ENCODE measurements at regions not wholly inside any gene's neighbourhood (a gene's known extent, or its start where the extent isn't known, plus 50 kb on each side); places are given as distances from the start of the nearest gene placed in this dataset.
"Not testable (repeated sequence)": the region's sequence is repeated elsewhere in the genome, so short reads cannot be mapped to it uniquely, and the experiment has no call there.

DNA sequence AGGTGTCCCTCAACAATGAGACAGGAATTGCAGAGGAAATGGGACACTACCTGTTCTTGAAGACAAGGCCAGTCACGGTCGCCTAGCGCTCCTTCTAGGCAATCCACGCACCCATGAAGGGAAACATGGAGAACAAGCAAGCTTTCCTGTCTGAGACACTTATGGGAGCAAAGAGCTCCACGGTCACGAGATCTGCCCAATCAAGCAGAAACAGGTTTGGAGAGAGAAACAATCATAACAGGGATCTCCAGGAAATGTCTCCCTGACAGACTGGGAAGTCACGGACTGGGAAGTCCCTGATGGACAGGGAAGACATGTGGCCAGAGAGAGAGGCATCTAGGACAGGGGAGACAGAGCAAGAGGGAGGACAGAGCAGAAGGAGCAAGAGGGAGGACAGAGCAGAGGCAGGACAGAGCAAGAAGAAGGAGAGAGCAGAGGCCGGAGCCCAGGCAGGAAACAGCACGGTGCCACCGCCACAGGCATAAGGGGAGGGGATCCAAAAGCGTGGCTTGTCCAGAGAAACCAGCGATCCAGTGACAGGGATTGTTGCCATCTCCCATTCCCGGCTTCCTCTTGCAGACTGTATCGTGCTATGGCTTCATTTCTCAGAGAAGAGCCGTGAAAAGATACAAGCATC, 167.8 kb upstream of the ZNF337 start:
- no peak for TF ChIP-seq CTCF (conservative IDR thresholded peaks at IDR 0.05; ENCODE audit: low read depth, low read length)
- H3K27me3 ChIP-seq (ENCODE audit: insufficient read depth, low read depth): no peaks in the 10 kb centered on the region; the same call in 1 of the 2 replicates
- H3K27ac ChIP-seq: no peak overlapping the region
- H3K4me1 ChIP-seq (ENCODE audit: low read depth, poor library complexity, severe bottlenecking): no peaks in the 10 kb centered on the region
- no peaks in the 10 kb centered on the region for H3K36me3 ChIP-seq (ENCODE audit: insufficient read depth)
- no peaks in the 10 kb centered on the region for H4K20me1 ChIP-seq (ENCODE audit: insufficient read depth)
- no peak overlapping the region for H3K9ac ChIP-seq
- no peak overlapping the region for H3K4me3 ChIP-seq (IDR thresholded peaks at IDR 0.05; ENCODE audit: insufficient read depth, low read depth, low read length)
- H2AFZ ChIP-seq (ENCODE audit: low read depth): no peak overlapping the region
- no peak overlapping the region for H3K4me2 ChIP-seq
- no peaks in the 10 kb centered on the region for H3K79me2 ChIP-seq (ENCODE audit: insufficient read depth, low read depth)

DNA sequence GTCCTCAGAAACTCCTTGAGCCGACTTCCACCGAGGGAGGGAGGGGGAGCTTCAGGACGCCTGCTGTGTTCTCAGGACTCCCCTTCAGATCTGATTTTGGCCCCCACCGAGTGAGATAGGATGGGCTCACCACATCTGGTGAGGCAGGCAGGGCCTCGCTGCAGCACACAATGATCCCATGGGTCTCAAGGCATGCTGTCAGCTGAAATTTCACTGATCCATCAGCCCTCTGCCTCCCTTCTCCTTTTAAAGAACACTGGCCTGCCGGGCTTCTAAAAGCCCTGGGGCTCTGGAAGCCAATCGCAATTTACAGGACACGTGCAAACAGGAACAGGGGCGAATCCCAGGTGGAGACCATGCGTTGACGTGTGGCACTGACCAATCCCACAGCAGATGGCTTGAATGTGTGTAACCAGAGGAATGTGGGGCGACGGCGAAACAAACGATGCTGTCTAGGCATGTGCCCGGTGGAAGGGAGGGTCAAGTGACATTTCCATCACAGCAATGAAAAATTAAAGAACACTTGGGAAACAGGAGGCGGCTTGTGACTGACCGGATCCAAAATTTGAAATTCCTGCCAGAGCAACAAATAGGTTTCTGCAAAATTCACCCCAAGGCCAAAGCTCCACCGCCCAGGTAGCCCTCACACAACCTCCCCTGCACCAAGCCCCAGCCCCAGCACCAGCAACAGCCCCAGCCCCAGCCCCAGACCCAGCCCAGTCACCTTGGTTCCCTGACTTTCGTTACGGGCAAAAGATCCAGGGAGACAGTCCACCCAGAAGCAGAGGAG, 167.1 kb upstream of the ZNF337 start:
- Histone ChIP-seq H3K36me3 (ENCODE audit: insufficient read depth) (no peaks in the 10 kb centered on the region), H2AFZ (ENCODE audit: low read depth) (peak overlapping the region; percentile 52; the same call in 1 of the 2 replicates), H4K20me1 (ENCODE audit: insufficient read depth) (no peaks in the 10 kb centered on the region), H3K4me3 (IDR thresholded peaks at IDR 0.05; ENCODE audit: insufficient read depth, low read depth, low read length) (no peak overlapping the region), H3K4me1 (ENCODE audit: low read depth, poor library complexity, severe bottlenecking) (no peaks in the 10 kb centered on the region), H3K27me3 (ENCODE audit: insufficient read depth, low read depth) (no peaks in the 10 kb centered on the region; the same call in 1 of the 2 replicates), H3K27ac (no peak overlapping the region), H3K9ac (no peak overlapping the region; the same call in 1 of the 2 replicates), H3K79me2 (ENCODE audit: insufficient read depth, low read depth) (no peaks in the 10 kb centered on the region), H3K4me2 (peak overlapping the region; percentile 60)
- no peak for TF ChIP-seq CTCF (conservative IDR thresholded peaks at IDR 0.05; ENCODE audit: low read depth, low read length)

GRCh38 chr20:25862967-25863530, 166.4 kb upstream of the ZNF337 start:
- not testable (repeated sequence) for H3K36me3 ChIP-seq (ENCODE audit: insufficient read depth); H3K79me2 ChIP-seq (ENCODE audit: insufficient read depth, low read depth); H3K27me3 ChIP-seq (ENCODE audit: insufficient read depth, low read depth); H4K20me1 ChIP-seq (ENCODE audit: insufficient read depth); H3K4me3 ChIP-seq (IDR thresholded peaks at IDR 0.05; ENCODE audit: insufficient read depth, low read depth, low read length); H3K9ac ChIP-seq; H3K4me1 ChIP-seq (ENCODE audit: low read depth, poor library complexity, severe bottlenecking); H3K27ac ChIP-seq
- Histone ChIP-seq H3K4me2 (peak overlapping the region; percentile 60; the same call in 1 of the 2 replicates), H2AFZ (ENCODE audit: low read depth) (peak overlapping the region; percentile 52; the same call in 1 of the 2 replicates)

DNA sequence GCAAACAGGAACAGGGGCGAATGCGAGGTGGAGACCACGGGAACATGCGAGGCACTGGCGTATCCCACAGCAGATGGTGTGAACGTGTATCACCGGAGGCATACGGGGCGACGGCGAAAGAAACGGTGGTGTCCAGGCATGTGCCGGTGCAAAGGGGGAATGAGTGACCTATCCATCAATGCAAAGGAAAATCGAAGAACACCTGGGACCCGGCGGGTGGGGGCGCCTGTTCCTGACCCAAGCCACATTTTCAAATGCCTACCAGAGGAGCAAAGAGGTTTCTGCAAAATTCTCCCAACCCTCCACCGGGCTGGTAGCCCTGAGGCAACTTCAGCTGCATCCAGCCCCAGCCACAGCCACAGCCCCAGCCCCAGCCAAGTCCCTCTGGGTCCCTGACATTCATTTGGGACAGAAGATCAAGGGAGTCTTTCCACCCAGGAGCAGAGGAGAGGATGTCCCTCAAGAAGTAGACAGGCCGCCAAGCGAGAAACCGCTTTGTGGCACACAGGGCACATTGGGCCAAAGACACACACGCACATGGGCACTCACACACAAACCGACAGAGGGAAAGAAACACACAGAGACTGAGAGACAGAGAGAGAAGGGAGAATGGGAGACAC, 164.0 kb upstream of the ZNF337 start:
- Histone ChIP-seq H4K20me1 (ENCODE audit: insufficient read depth) (no peaks in the 10 kb centered on the region), H3K79me2 (ENCODE audit: insufficient read depth, low read depth) (no peaks in the 10 kb centered on the region), H3K4me1 (ENCODE audit: low read depth, poor library complexity, severe bottlenecking) (no peaks in the 10 kb centered on the region), H3K27me3 (ENCODE audit: insufficient read depth, low read depth) (no peaks in the 10 kb centered on the region; the same call in 1 of the 2 replicates), H3K4me3 (IDR thresholded peaks at IDR 0.05; ENCODE audit: insufficient read depth, low read depth, low read length) (no peak overlapping the region), H3K4me2 (no peak overlapping the region; the same call in 1 of the 2 replicates), H2AFZ (ENCODE audit: low read depth) (no peak overlapping the region), H3K27ac (no peak overlapping the region), H3K9ac (no peak overlapping the region), H3K36me3 (ENCODE audit: insufficient read depth) (no peaks in the 10 kb centered on the region)
- no peak for TF ChIP-seq CTCF (conservative IDR thresholded peaks at IDR 0.05; ENCODE audit: low read depth, low read length)

Data from KMS-11 (cell line).